ENCODE measurements at regions not wholly inside any gene's neighbourhood (a gene's known extent, or its start where the extent isn't known, plus 50 kb on each side); places are given as distances from the start of the nearest gene placed in this dataset.

- TF ChIP-seq EZH2phosphoT487 (IDR thresholded peaks at IDR 0.05; ENCODE audit: borderline replicate concordance, low read depth, low read length) (no peak), CTCF (conservative IDR thresholded peaks at IDR 0.05; ENCODE audit: low read length) (no peak)
- Histone ChIP-seq H3K9me3 (ENCODE audit: low read length) (no peaks in the 10 kb centered on the region), H3K4me1 (ENCODE audit: insufficient read depth, low read length, poor library complexity, severe bottlenecking) (no peaks in the 10 kb centered on the region), H4K20me1 (ENCODE audit: insufficient read depth, low read length) (no peaks in the 10 kb centered on the region), H2AFZ (ENCODE audit: low read length) (no peak overlapping the region), H3K27ac (ENCODE audit: low read depth, low read length, poor library complexity, severe bottlenecking) (no peak overlapping the region), H3K36me3 (ENCODE audit: insufficient read depth, low read length) (no peaks in the 10 kb centered on the region), H3K79me2 (ENCODE audit: insufficient read depth, low read depth, low read length) (no peaks in the 10 kb centered on the region), H3K9me2 (ENCODE audit: insufficient read depth, low read length) (no peaks in the 10 kb centered on the region), H3K4me3 (ENCODE audit: low read depth, low read length, poor library complexity, severe bottlenecking) (no peak overlapping the region), H3K4me2 (ENCODE audit: low read length) (no peak overlapping the region)
- DNase-seq (ENCODE audit: low spot score), result no peak
- ChIA-PET CTCF (ENCODE audit: unreplicated experiment) (no interaction called here), POLR2A (no interaction called here)
- no TSS peak for BruUV-seq (replicated peaks)
- intact Hi-C loops (cut with micrococcal nuclease; ENCODE audit: unreplicated experiment), result no loop called here
Observed at GRCh38 chr19:30920222-30920621, 429.0 kb downstream of the TSHZ3 start.

GRCh38 chr19:30919737-30920136 is 429.5 kb downstream of the TSHZ3 start:
- no peaks in the 10 kb centered on the region for H3K36me3 ChIP-seq (ENCODE audit: insufficient read depth, low read length)
- no peak for TF ChIP-seq CTCF (conservative IDR thresholded peaks at IDR 0.05; ENCODE audit: low read length)
- no peak for TF ChIP-seq EZH2phosphoT487 (IDR thresholded peaks at IDR 0.05; ENCODE audit: borderline replicate concordance, low read depth, low read length)
- no peaks in the 10 kb centered on the region for H3K4me1 ChIP-seq (ENCODE audit: insufficient read depth, low read length, poor library complexity, severe bottlenecking)
- H3K9me2 ChIP-seq (ENCODE audit: insufficient read depth, low read length), result no peaks in the 10 kb centered on the region
- intact Hi-C loops (cut with micrococcal nuclease; ENCODE audit: unreplicated experiment), result no loop called here
- no peak overlapping the region for H3K4me2 ChIP-seq (ENCODE audit: low read length)
- H3K27ac ChIP-seq (ENCODE audit: low read depth, low read length, poor library complexity, severe bottlenecking), result no peak overlapping the region
- H3K79me2 ChIP-seq (ENCODE audit: insufficient read depth, low read depth, low read length), result no peaks in the 10 kb centered on the region
- no peak overlapping the region for H3K4me3 ChIP-seq (ENCODE audit: low read depth, low read length, poor library complexity, severe bottlenecking)
- no TSS peak for BruUV-seq (replicated peaks)
- no peak overlapping the region for H2AFZ ChIP-seq (ENCODE audit: low read length)
- no peaks in the 10 kb centered on the region for H3K9me3 ChIP-seq (ENCODE audit: low read length)
- POLR2A ChIA-PET, result no interaction called here
- no peaks in the 10 kb centered on the region for H4K20me1 ChIP-seq (ENCODE audit: insufficient read depth, low read length)
- DNase-seq (ENCODE audit: low spot score), result no peak
- CTCF ChIA-PET (ENCODE audit: unreplicated experiment), result no interaction called here

DNA sequence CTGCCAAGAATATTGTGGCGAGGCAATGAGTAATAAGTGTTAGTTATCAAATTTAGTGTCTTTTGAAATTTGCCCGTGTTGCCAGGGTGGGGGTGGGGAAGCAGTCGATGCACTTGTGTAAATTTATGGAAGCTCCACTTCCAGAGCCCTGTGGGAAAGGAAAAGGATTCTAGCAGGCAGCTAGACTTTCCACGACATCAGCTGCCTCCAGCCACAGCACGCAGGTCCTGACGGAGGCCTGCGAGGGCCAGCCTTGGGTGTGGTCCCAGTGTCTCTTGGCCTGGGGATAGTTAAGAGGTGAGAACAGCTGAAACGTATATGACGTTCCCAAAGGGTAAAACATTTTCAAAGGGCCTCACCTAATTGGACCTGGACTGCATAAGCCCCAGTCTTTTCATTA is 433.0 kb downstream of the TSHZ3 start:
- intact Hi-C loops (cut with micrococcal nuclease; ENCODE audit: unreplicated experiment), result no loop called here
- no peaks in the 10 kb centered on the region for H3K9me2 ChIP-seq (ENCODE audit: insufficient read depth, low read length)
- no peaks in the 10 kb centered on the region for H3K9me3 ChIP-seq (ENCODE audit: low read length)
- H3K27ac ChIP-seq (ENCODE audit: low read depth, low read length, poor library complexity, severe bottlenecking), result no peak overlapping the region
- ChIA-PET POLR2A (interaction anchor here (0.7 kb wide), 1 partner anchor 114 kb away, joined by 6 read pairs; no protein-coding TSS in a partner anchor), CTCF (ENCODE audit: unreplicated experiment) (no interaction called here)
- H3K79me2 ChIP-seq (ENCODE audit: insufficient read depth, low read depth, low read length), result no peaks in the 10 kb centered on the region
- TF ChIP-seq CTCF (conservative IDR thresholded peaks at IDR 0.05; ENCODE audit: low read length) (no peak), EZH2phosphoT487 (IDR thresholded peaks at IDR 0.05; ENCODE audit: borderline replicate concordance, low read depth, low read length) (no peak)
- DNase-seq (ENCODE audit: low spot score), result no peak
- H3K36me3 ChIP-seq (ENCODE audit: insufficient read depth, low read length), result no peaks in the 10 kb centered on the region
- no peaks in the 10 kb centered on the region for H3K4me1 ChIP-seq (ENCODE audit: insufficient read depth, low read length, poor library complexity, severe bottlenecking)
- no peaks in the 10 kb centered on the region for H4K20me1 ChIP-seq (ENCODE audit: insufficient read depth, low read length)
- BruUV-seq (replicated peaks), result no TSS peak
- no peak overlapping the region for H3K4me3 ChIP-seq (ENCODE audit: low read depth, low read length, poor library complexity, severe bottlenecking)
- H2AFZ ChIP-seq (ENCODE audit: low read length), result no peak overlapping the region
- H3K4me2 ChIP-seq (ENCODE audit: low read length), result no peak overlapping the region
